Gastroesophageal sphincter (tissue), 3 donors: ENCODE measurements at regions not wholly inside any gene's neighbourhood (a gene's known extent, or its start where the extent isn't known, plus 50 kb on each side); places are given as distances from the start of the nearest gene placed in this dataset.

ENCODE experiments used
- EP300 ChIP-seq: sonication (generic); formaldehyde crosslinking; IDR thresholded peaks from one replicate; pipeline ENCODE4 v1.6.1; 2017; ENCODE audit warnings: antibody characterized with exemption, mild to moderate bottlenecking
- POLR2AphosphoS5 ChIP-seq: sonication (generic); formaldehyde crosslinking; IDR thresholded peaks from one replicate; pipeline ENCODE4 v1.6.1; 2017; ENCODE audit warnings: antibody characterized with exemption
- TF ChIP-seq, protein P1 (sequence below), 4 experiments: fragments of 200-600 bp in 2 of 4; fragments of 450-650 bp in 2 of 4; sonication (generic) in 1 of 4; IDR thresholded peaks; one replicate each; pipeline ENCODE4 v1.5.1; 2017 to 2019; ENCODE audit warnings: antibody characterized with exemption in 4 of 4, mild to moderate bottlenecking in 2 of 4, moderate library complexity in 2 of 4

- TF ChIP-seq, protein P1, sequence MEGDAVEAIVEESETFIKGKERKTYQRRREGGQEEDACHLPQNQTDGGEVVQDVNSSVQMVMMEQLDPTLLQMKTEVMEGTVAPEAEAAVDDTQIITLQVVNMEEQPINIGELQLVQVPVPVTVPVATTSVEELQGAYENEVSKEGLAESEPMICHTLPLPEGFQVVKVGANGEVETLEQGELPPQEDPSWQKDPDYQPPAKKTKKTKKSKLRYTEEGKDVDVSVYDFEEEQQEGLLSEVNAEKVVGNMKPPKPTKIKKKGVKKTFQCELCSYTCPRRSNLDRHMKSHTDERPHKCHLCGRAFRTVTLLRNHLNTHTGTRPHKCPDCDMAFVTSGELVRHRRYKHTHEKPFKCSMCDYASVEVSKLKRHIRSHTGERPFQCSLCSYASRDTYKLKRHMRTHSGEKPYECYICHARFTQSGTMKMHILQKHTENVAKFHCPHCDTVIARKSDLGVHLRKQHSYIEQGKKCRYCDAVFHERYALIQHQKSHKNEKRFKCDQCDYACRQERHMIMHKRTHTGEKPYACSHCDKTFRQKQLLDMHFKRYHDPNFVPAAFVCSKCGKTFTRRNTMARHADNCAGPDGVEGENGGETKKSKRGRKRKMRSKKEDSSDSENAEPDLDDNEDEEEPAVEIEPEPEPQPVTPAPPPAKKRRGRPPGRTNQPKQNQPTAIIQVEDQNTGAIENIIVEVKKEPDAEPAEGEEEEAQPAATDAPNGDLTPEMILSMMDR (IDR thresholded peaks at IDR 0.05) = no peak
- TF ChIP-seq POLR2AphosphoS5 (no peak), EP300 (no peak)
Observed at GRCh38 chr16:65543781-65544740, 422.2 kb upstream of the CDH11 start.
